ENCODE measurements at regions not wholly inside any gene's neighbourhood (a gene's known extent, or its start where the extent isn't known, plus 50 kb on each side); places are given as distances from the start of the nearest gene placed in this dataset.

GRCh38 chr14:21940887-21941856 lies 267.6 kb upstream of the OR4E1 start:
- H3K36me3 ChIP-seq (ENCODE audit: control insufficient read depth in 1 of 2, insufficient read depth in 2 of 2, low read length in 2 of 2): no peaks in the 10 kb centered on the region
- ChIA-PET RAD21 (ENCODE audit: low non-redundant PET in 1 of 2, low total read pairs in 2 of 2, uncharacterized antibody in 2 of 2, unreplicated experiment in 2 of 2) (no interaction called here), POLR2A (no interaction called here), CTCF (interaction anchor here (0.7 to 1.4 kb wide), 4 partner anchors 23 to 97 kb away, joined by 3 to 4 read pairs (median 4); no protein-coding TSS in a partner anchor)
- DNase-seq (ENCODE audit: low read depth, low spot score) (peak; percentile 24), ATAC-seq (peak; percentile 57; the same call in 1 of the 2 replicates)
- H3K4me3 ChIP-seq (replicated peaks in 1 of 2; ENCODE audit: low read depth in 1 of 2, low read length in 2 of 2): no peak overlapping the region
- no peaks in the 10 kb centered on the region for H3K79me2 ChIP-seq (ENCODE audit: insufficient read depth, low read length)
- H4K20me1 ChIP-seq (ENCODE audit: insufficient read depth): no peaks in the 10 kb centered on the region
- H3K4me1 ChIP-seq (ENCODE audit: control insufficient read depth in 1 of 2, insufficient read depth in 2 of 2, low read length in 2 of 2): no peaks in the 10 kb centered on the region
- H3K9ac ChIP-seq (ENCODE audit: low read length): no peak overlapping the region
- H3K27me3 ChIP-seq (ENCODE audit: insufficient read depth, low read length): peaks cover 34% of the 10 kb centered on the region; the same call in 1 of the 2 replicates
- TF ChIP-seq ZNF274 (IDR thresholded peaks at IDR 0.05; ENCODE audit: low read depth, low read length): no peak
- no peak for TF ChIP-seq EZH2 (IDR thresholded peaks at IDR 0.05)
- TF ChIP-seq, protein P1, sequence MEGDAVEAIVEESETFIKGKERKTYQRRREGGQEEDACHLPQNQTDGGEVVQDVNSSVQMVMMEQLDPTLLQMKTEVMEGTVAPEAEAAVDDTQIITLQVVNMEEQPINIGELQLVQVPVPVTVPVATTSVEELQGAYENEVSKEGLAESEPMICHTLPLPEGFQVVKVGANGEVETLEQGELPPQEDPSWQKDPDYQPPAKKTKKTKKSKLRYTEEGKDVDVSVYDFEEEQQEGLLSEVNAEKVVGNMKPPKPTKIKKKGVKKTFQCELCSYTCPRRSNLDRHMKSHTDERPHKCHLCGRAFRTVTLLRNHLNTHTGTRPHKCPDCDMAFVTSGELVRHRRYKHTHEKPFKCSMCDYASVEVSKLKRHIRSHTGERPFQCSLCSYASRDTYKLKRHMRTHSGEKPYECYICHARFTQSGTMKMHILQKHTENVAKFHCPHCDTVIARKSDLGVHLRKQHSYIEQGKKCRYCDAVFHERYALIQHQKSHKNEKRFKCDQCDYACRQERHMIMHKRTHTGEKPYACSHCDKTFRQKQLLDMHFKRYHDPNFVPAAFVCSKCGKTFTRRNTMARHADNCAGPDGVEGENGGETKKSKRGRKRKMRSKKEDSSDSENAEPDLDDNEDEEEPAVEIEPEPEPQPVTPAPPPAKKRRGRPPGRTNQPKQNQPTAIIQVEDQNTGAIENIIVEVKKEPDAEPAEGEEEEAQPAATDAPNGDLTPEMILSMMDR (IDR thresholded peaks at IDR 0.05 in 2 of 3, conservative IDR thresholded peaks at IDR 0.05 in 1 of 3; ENCODE audit: borderline replicate concordance in 1 of 3, insufficient read depth in 1 of 3, low read depth in 2 of 3, low read length in 2 of 3): peak; percentile 16 to 72 (median 71); a peak in 4 of 6 replicates
- TF ChIP-seq, protein P2, sequence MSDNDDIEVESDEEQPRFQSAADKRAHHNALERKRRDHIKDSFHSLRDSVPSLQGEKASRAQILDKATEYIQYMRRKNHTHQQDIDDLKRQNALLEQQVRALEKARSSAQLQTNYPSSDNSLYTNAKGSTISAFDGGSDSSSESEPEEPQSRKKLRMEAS (IDR thresholded peaks at IDR 0.05): no peak
- TF ChIP-seq POLR2AphosphoS5 (IDR thresholded peaks at IDR 0.05; ENCODE audit: low read depth, low read length): no peak
- TF ChIP-seq RAD21 (IDR thresholded peaks at IDR 0.05; ENCODE audit: low read depth): 0 out of 2 replicates have a peak, but pooled peaks have one; percentile 11
- no peak for TF ChIP-seq YY1 (IDR thresholded peaks at IDR 0.05; ENCODE audit: extremely low read depth, insufficient replicate concordance, low read depth, low read length)
- no peak for TF ChIP-seq TCF7L2 (IDR thresholded peaks at IDR 0.05; ENCODE audit: borderline replicate concordance, extremely low read depth, insufficient read depth, insufficient read length)
- H3K9me2 ChIP-seq (ENCODE audit: insufficient read depth): no peaks in the 10 kb centered on the region
- no peak overlapping the region for H3K27ac ChIP-seq (ENCODE audit: low read depth, low read length)
- intact Hi-C loops (cut with micrococcal nuclease): no loop called here
- no TSS peak for BruUV-seq (replicated peaks)
- no peaks in the 10 kb centered on the region for H3K9me3 ChIP-seq (ENCODE audit: control insufficient read depth in 1 of 2, insufficient read depth in 1 of 2, low read depth in 1 of 2, low read length in 2 of 2)
- no peak overlapping the region for H2AFZ ChIP-seq (ENCODE audit: low read depth, low read length, poor library complexity, severe bottlenecking)
- H3K4me2 ChIP-seq (ENCODE audit: low read length): no peak overlapping the region
